A549 (cell line): ENCODE measurements at regions not wholly inside any gene's neighbourhood (a gene's known extent, or its start where the extent isn't known, plus 50 kb on each side); places are given as distances from the start of the nearest gene placed in this dataset.

Source experiments
- ATAC-seq, 2 experiments: fragments of 200-7000 bp in 1 of 2; fragments of >200 bp in 1 of 2; cut with Nextera tagmentation in 1 of 2; cut with Tn5 transposase in 1 of 2; 3 replicates each; pipeline versions ENCODE4 v1.8.0 to v1.9.1; 2018 to 2020; ENCODE audit warnings: mild to moderate bottlenecking in 1 of 2, moderate library complexity in 1 of 2
- CTCF ChIA-PET: fragments of 300-600 bp; sonication (Branson Sonifier 250); formaldehyde crosslinking; extraction: SDS; loops from one replicate; lab custom pipeline; 2021; ENCODE audit warnings: antibody characterized with exemption, inconsistent platforms; lab: Yijun Ruan, JAX
- POLR2A ChIA-PET: fragments of 350-600 bp; formaldehyde crosslinking; extraction: SDS; loops from one replicate; lab custom pipeline; 2021; ENCODE audit warnings: antibody characterized with exemption, inconsistent platforms; lab: Yijun Ruan, JAX
- DNase-seq, 2 experiments: peaks; one replicate each; pipeline versions ENCODE4 v3.0.0 to v3.0.0-alpha.2; 2011 to 2016; ENCODE audit warnings: low read depth in 1 of 2, low spot score in 1 of 2
- FAIRE-seq: peaks from 2 replicates; lab custom pipeline; 2011; peaks lifted over from hg19 to GRCh38; lab: Jason Lieb, UNC
- H3K27ac ChIP-seq, 2 experiments: fragments of >200 bp; sonication (Bioruptor Twin); formaldehyde crosslinking; 3 replicates each; pipeline ENCODE4 v1.5.1; 2016 to 2017
- H3K4me1 ChIP-seq: fragments of >200 bp; sonication (Bioruptor Twin); formaldehyde crosslinking; 3 replicates; pipeline ENCODE4 v1.6.1; 2016
- H3K4me2 ChIP-seq: fragments of >200 bp; sonication (Bioruptor Twin); formaldehyde crosslinking; 3 replicates; pipeline ENCODE4 v1.6.1; 2016
- H3K4me3 ChIP-seq: fragments of >200 bp; sonication (Bioruptor Twin); formaldehyde crosslinking; 3 replicates; pipeline ENCODE4 v1.5.1; 2016
- H3K9me3 ChIP-seq: fragments of >200 bp; sonication (Bioruptor Twin); formaldehyde crosslinking; 3 replicates; pipeline ENCODE4 v1.6.1; 2016
- ATOH8 ChIP-seq: fragments of 250-450 bp; sonication (Bioruptor Pico); IDR thresholded peaks from 2 replicates; pipeline ENCODE4 v1.5.0; 2020; ENCODE audit warnings: low read depth, mild to moderate bottlenecking, moderate library complexity
- BCL3 ChIP-seq: fragments of >200 bp; sonication (Bioruptor Twin); formaldehyde crosslinking; IDR thresholded peaks from 3 replicates; pipeline ENCODE4 v1.6.1; 2016
- BHLHE40 ChIP-seq: IDR thresholded peaks from 2 replicates; pipeline ENCODE4 v1.6.1; 2012; ENCODE audit warnings: low read depth, low read length, inconsistent platforms
- CEBPB ChIP-seq, 2 experiments: fragments of >200 bp in 1 of 2; sonication (Bioruptor Twin) in 1 of 2; formaldehyde crosslinking in 1 of 2; IDR thresholded peaks; 2 replicates each; pipeline ENCODE4 v1.6.1; 2012 to 2016
- CHD4 ChIP-seq: fragments of 200-600 bp; sonication (generic); IDR thresholded peaks from 2 replicates; pipeline ENCODE4 v1.6.1; 2016; ENCODE audit warnings: antibody characterized with exemption, mild to moderate bottlenecking, borderline replicate concordance
- EHMT2 ChIP-seq: fragments of 200-600 bp; sonication (generic); IDR thresholded peaks from 2 replicates; pipeline ENCODE4 v1.6.1; 2016; ENCODE audit warnings: antibody characterized with exemption, low read depth, mild to moderate bottlenecking, moderate library complexity
- FOXS1 ChIP-seq: fragments of 250-450 bp; sonication (Bioruptor Pico); IDR thresholded peaks from 2 replicates; pipeline ENCODE4 v1.5.0; 2020; ENCODE audit warnings: mild to moderate bottlenecking, moderate library complexity
- HDAC2 ChIP-seq: fragments of 200-600 bp; sonication (generic); IDR thresholded peaks from 2 replicates; pipeline ENCODE4 v1.6.1; 2016
- HOXA7 ChIP-seq: fragments of 250-450 bp; sonication (Bioruptor Pico); IDR thresholded peaks from 2 replicates; pipeline ENCODE4 v1.5.0; 2020; ENCODE audit warnings: mild to moderate bottlenecking, moderate library complexity
- HOXB13 ChIP-seq: fragments of 250-450 bp; sonication (Bioruptor Pico); IDR thresholded peaks from 2 replicates; pipeline ENCODE4 v1.5.0; 2020; ENCODE audit warnings: low read depth, mild to moderate bottlenecking, moderate library complexity
- JUN ChIP-seq, 2 experiments: fragments of >200 bp; sonication (Bioruptor Twin); formaldehyde crosslinking; IDR thresholded peaks; 2 replicates in 1 of 2; 3 replicates in 1 of 2; pipeline ENCODE4 v1.6.1; 2016 to 2017
- MAZ ChIP-seq: fragments of 150-350 bp; IDR thresholded peaks from 2 replicates; pipeline ENCODE4 v1.6.1; 2014; ENCODE audit warnings: antibody characterized with exemption, low read depth, low read length, borderline replicate concordance
- NPAS2 ChIP-seq: fragments of 250-450 bp; sonication (Bioruptor Pico); IDR thresholded peaks from 2 replicates; pipeline ENCODE4 v1.8.0; 2022; ENCODE audit warnings: mild to moderate bottlenecking, moderate library complexity, borderline replicate concordance
- NR3C1 ChIP-seq: fragments of >200 bp; sonication (Bioruptor Twin); formaldehyde crosslinking; IDR thresholded peaks from 3 replicates; pipeline ENCODE4 v1.6.1; 2017
- RARB ChIP-seq: fragments of 250-450 bp; sonication (Bioruptor Pico); IDR thresholded peaks from 2 replicates; pipeline ENCODE4 v1.8.0; 2021; ENCODE audit warnings: mild to moderate bottlenecking, moderate library complexity
- RFX5 ChIP-seq: fragments of 450-650 bp; IDR thresholded peaks from 2 replicates; pipeline ENCODE4 v1.7.1; 2014; ENCODE audit warnings: antibody characterized with exemption, mild to moderate bottlenecking, moderate library complexity
- RNF2 ChIP-seq: fragments of 200-600 bp; sonication (generic); IDR thresholded peaks from 2 replicates; pipeline ENCODE4 v1.6.1; 2016; ENCODE audit warnings: low read depth, mild to moderate bottlenecking, antibody characterized with exemption, moderate library complexity, borderline replicate concordance
- TFCP2L1 ChIP-seq: fragments of 250-450 bp; sonication (Bioruptor Pico); IDR thresholded peaks from 2 replicates; pipeline ENCODE4 v1.5.0; 2021; ENCODE audit warnings: mild to moderate bottlenecking
- USF2 ChIP-seq: fragments of 450-650 bp; IDR thresholded peaks from 2 replicates; pipeline ENCODE4 v1.6.1; 2014; ENCODE audit warnings: antibody characterized with exemption
- WGBS: methylation state at CpG from one replicate; pipeline ENCODE4 v1.1.6; 2017; ENCODE audit errors: missing lambda C conversion rate; 5-methylcytosine and 5-hydroxymethylcytosine counted together
- TF ChIP-seq, protein P1 (sequence below): fragments of 150-350 bp; IDR thresholded peaks from 2 replicates; pipeline ENCODE4 v1.6.1; 2014; ENCODE audit warnings: low read depth, mild to moderate bottlenecking, low read length
- TF ChIP-seq, protein P2 (sequence below): IDR thresholded peaks from 2 replicates; pipeline ENCODE4 v1.6.1; 2012

GRCh38 chr20:55010761-55011160 lies 535.4 kb downstream of the DOK5 start (continued):
- no peak for TF ChIP-seq BHLHE40
- TF ChIP-seq HOXB13, result no peak

- ChIA-PET CTCF (no interaction called here), POLR2A (no interaction called here)
- no peak overlapping the region for H3K4me2 ChIP-seq
- WGBS, result 6% methylated on average over 2 of the region's 2 CpGs
- ATAC-seq (no peak), FAIRE-seq (no peak), DNase-seq (no peak)
- no peaks in the 10 kb centered on the region for H3K9me3 ChIP-seq
- H3K4me3 ChIP-seq, result no peak overlapping the region
- no peaks in the 10 kb centered on the region for H3K4me1 ChIP-seq
- TF ChIP-seq CHD4 (no peak), RARB (CRISPR knock-in tag) (no peak), CEBPB (IDR thresholded peaks at IDR 0.05) (no peak), HOXA7 (CRISPR knock-in tag) (no peak), JUN (IDR thresholded peaks at IDR 0.05) (no peak), NR3C1 (no peak), HOXB13 (no peak), HDAC2 (no peak), BCL3 (no peak)
- H3K27ac ChIP-seq, result no peak overlapping the region
Measured at GRCh38 chr20:55009066-55009465, 533.7 kb downstream of the DOK5 start.

- CTCF ChIA-PET, result no interaction called here
- no peak overlapping the region for H3K4me2 ChIP-seq
Measured at GRCh38 chr20:55004044-55004443, 528.7 kb downstream of the DOK5 start.

More at GRCh38 chr20:55004044-55004443, 528.7 kb downstream of the DOK5 start:
- Histone ChIP-seq H3K9me3 (no peaks in the 10 kb centered on the region), H3K27ac (no peak overlapping the region)
- POLR2A ChIA-PET, result no interaction called here
- FAIRE-seq, result no peak
- 13% methylated on average over 3 of the region's 3 CpGs for WGBS
- no peak for DNase-seq
- ATAC-seq, result no peak
- TF ChIP-seq, protein P1, sequence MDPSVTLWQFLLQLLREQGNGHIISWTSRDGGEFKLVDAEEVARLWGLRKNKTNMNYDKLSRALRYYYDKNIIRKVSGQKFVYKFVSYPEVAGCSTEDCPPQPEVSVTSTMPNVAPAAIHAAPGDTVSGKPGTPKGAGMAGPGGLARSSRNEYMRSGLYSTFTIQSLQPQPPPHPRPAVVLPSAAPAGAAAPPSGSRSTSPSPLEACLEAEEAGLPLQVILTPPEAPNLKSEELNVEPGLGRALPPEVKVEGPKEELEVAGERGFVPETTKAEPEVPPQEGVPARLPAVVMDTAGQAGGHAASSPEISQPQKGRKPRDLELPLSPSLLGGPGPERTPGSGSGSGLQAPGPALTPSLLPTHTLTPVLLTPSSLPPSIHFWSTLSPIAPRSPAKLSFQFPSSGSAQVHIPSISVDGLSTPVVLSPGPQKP, result no peak
- TF ChIP-seq, protein P2, sequence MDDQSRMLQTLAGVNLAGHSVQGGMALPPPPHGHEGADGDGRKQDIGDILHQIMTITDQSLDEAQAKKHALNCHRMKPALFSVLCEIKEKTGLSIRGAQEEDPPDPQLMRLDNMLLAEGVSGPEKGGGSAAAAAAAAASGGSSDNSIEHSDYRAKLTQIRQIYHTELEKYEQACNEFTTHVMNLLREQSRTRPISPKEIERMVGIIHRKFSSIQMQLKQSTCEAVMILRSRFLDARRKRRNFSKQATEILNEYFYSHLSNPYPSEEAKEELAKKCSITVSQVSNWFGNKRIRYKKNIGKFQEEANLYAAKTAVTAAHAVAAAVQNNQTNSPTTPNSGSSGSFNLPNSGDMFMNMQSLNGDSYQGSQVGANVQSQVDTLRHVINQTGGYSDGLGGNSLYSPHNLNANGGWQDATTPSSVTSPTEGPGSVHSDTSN, result no peak
- no peak for TF ChIP-seq RFX5
- TF ChIP-seq ATOH8 (CRISPR knock-in tag), result no peak
- no peak for TF ChIP-seq MAZ
- no peak for TF ChIP-seq RNF2
- no peak for TF ChIP-seq USF2
- TF ChIP-seq TFCP2L1 (CRISPR knock-in tag), result no peak
- TF ChIP-seq EHMT2, result no peak
- TF ChIP-seq NPAS2 (CRISPR knock-in tag), result no peak
- TF ChIP-seq FOXS1 (CRISPR knock-in tag), result no peak
- TF ChIP-seq, all 56 proteins: peak for 0
- Histone ChIP-seq H3K4me3 (no peak overlapping the region), H3K4me1 (no peaks in the 10 kb centered on the region)
